HepG2 (cell line): ENCODE measurements at regions not wholly inside any gene's neighbourhood (a gene's known extent, or its start where the extent isn't known, plus 50 kb on each side); places are given as distances from the start of the nearest gene placed in this dataset.

Source experiments
- ATAC-seq: fragments of 200-7000 bp; cut with Tn5 transposase; 3 replicates; pipeline ENCODE4 v1.9.1; 2020; ENCODE audit warnings: mild to moderate bottlenecking, moderate library complexity
- BruUV-seq: library from RNA; stranded (reverse); fragments of 400-500 nt; replicated peaks from 2 replicates; lab custom pipeline; 2021; lab: Mats Ljungman, UMichigan
- CTCF ChIA-PET: fragments of 300-600 bp; formaldehyde crosslinking; extraction: SDS; loops from one replicate; lab custom pipeline; 2021; ENCODE audit warnings: low total read pairs, inconsistent platforms, low intra/inter-chr PET ratio; lab: Yijun Ruan, JAX
- POLR2A ChIA-PET: fragments of 350-600 bp; sonication (Branson Sonifier 250); formaldehyde crosslinking; loops from one replicate; lab custom pipeline; 2020; ENCODE audit warnings: antibody characterized with exemption, inconsistent platforms; lab: Yijun Ruan, JAX
- DNase-seq: peaks from one replicate; pipeline ENCODE4 v3.0.0-alpha.2; 2015; ENCODE audit warnings: low spot score
- FAIRE-seq: peaks from 3 replicates; lab custom pipeline; 2011; peaks lifted over from hg19 to GRCh38; lab: Jason Lieb, UNC
- H2AFZ ChIP-seq: one replicate; pipeline ENCODE4 v1.6.1; 2011; ENCODE audit warnings: low read length, inconsistent platforms
- H3K27ac ChIP-seq: fragments of 300-600 bp; 3 replicates; pipeline ENCODE4 v1.8.0; 2011; ENCODE audit warnings: mixed run types, mild to moderate bottlenecking, mixed read lengths, low read length, inconsistent platforms; ENCODE audit not compliant: insufficient read depth; ENCODE audit errors: extremely low read length
- H3K27me3 ChIP-seq, 2 experiments: fragments of 200-600 bp in 1 of 2; 2 replicates in 1 of 2; 3 replicates in 1 of 2; pipeline versions ENCODE4 v1.6.0 to v1.8.0; 2011; ENCODE audit warnings: low read length in 2 of 2, mild to moderate bottlenecking in 2 of 2, moderate library complexity in 2 of 2, inconsistent platforms in 1 of 2; ENCODE audit not compliant: insufficient read depth in 2 of 2, control insufficient read depth in 1 of 2
- H3K36me3 ChIP-seq, 2 experiments: fragments of 200-600 bp in 1 of 2; replicated peaks in 1 of 2; 2 replicates in 1 of 2; 3 replicates in 1 of 2; pipeline versions ENCODE4 v1.5.1 to v1.8.0; 2011; ENCODE audit warnings: low read length in 2 of 2, inconsistent platforms in 1 of 2; ENCODE audit not compliant: insufficient read depth in 2 of 2, control insufficient read depth in 1 of 2
- H3K4me1 ChIP-seq: 2 replicates; pipeline ENCODE4 v1.5.1; 2012; ENCODE audit warnings: low read length, inconsistent platforms; ENCODE audit not compliant: insufficient read depth
- H3K4me2 ChIP-seq: 2 replicates; pipeline ENCODE4 v1.6.0; 2011; ENCODE audit warnings: low read depth, low read length, inconsistent platforms
- H3K4me3 ChIP-seq, 3 experiments: fragments of 200-600 bp in 1 of 3; sonication (generic), shearing (Covaris generic) in 1 of 3; replicated peaks in 1 of 3; 2 replicates each; pipeline ENCODE4 v1.5.1; 2011 to 2016; ENCODE audit warnings: low read length in 3 of 3, inconsistent platforms in 2 of 3, low read depth in 2 of 3, mild to moderate bottlenecking in 2 of 3, control low read depth in 1 of 3, mixed read lengths in 1 of 3; ENCODE audit not compliant: insufficient read depth in 1 of 3
- H3K79me2 ChIP-seq: one replicate; pipeline ENCODE4 v1.6.1; 2011; ENCODE audit warnings: low read length, inconsistent platforms; ENCODE audit not compliant: insufficient read depth
- H3K9ac ChIP-seq: 2 replicates; pipeline ENCODE4 v1.6.0; 2011; ENCODE audit warnings: mild to moderate bottlenecking, low read depth, low read length, inconsistent platforms; ENCODE audit not compliant: insufficient read depth
- H3K9me3 ChIP-seq: 2 replicates; pipeline ENCODE4 v1.5.1; 2012; ENCODE audit warnings: mild to moderate bottlenecking, low read length
- H4K20me1 ChIP-seq: 2 replicates; pipeline ENCODE4 v1.6.0; 2011; ENCODE audit warnings: inconsistent platforms, mild to moderate bottlenecking, low read length, moderate library complexity; ENCODE audit not compliant: insufficient read depth
- CBFB ChIP-seq: sonication (generic); formaldehyde crosslinking; IDR thresholded peaks from 2 replicates; pipeline ENCODE4 v1.4.0; 2020; ENCODE audit warnings: missing genetic modification reagents
- DPF2 ChIP-seq: sonication (generic); formaldehyde crosslinking; IDR thresholded peaks from 2 replicates; pipeline ENCODE4 v1.4.0; 2020; ENCODE audit warnings: mild to moderate bottlenecking, low read depth, missing genetic modification reagents, borderline replicate concordance
- IRF9 ChIP-seq: sonication (generic); formaldehyde crosslinking; IDR thresholded peaks from 2 replicates; pipeline ENCODE4 v1.8.0; 2022; ENCODE audit warnings: missing genetic modification reagents, mild to moderate bottlenecking, borderline replicate concordance
- KDM2A ChIP-seq: sonication (generic); formaldehyde crosslinking; IDR thresholded peaks from 2 replicates; pipeline ENCODE4 v1.4.0; 2020; ENCODE audit warnings: low read depth, missing genetic modification reagents, borderline replicate concordance
- XRCC5 ChIP-seq: fragments of 200-400 bp; formaldehyde crosslinking; optimal IDR thresholded peaks from 2 replicates; pipeline ENCODE3; 2017; ENCODE audit warnings: mild to moderate bottlenecking, low read length
- ZMYM3 ChIP-seq: sonication (generic); formaldehyde crosslinking; IDR thresholded peaks from 2 replicates; pipeline ENCODE4 v1.5.1; 2020; ENCODE audit warnings: mild to moderate bottlenecking, missing genetic modification reagents
- ZNF230 ChIP-seq: sonication (generic); formaldehyde crosslinking; IDR thresholded peaks from 2 replicates; pipeline ENCODE4 v1.4.0; 2020; ENCODE audit warnings: mild to moderate bottlenecking, missing genetic modification reagents
- ZNF274 ChIP-seq: sonication (generic); formaldehyde crosslinking; IDR thresholded peaks from 2 replicates; pipeline ENCODE4 v1.5.1; 2020; ENCODE audit warnings: mild to moderate bottlenecking, missing genetic modification reagents
- ZNF337 ChIP-seq: sonication (generic); formaldehyde crosslinking; IDR thresholded peaks from 2 replicates; pipeline ENCODE4 v1.5.1; 2020; ENCODE audit warnings: missing genetic modification reagents, low read depth, mild to moderate bottlenecking, borderline replicate concordance
- ZNF33A ChIP-seq: sonication (generic); formaldehyde crosslinking; IDR thresholded peaks from 2 replicates; pipeline ENCODE4 v1.5.1; 2020; ENCODE audit warnings: missing genetic modification reagents, mild to moderate bottlenecking, moderate library complexity, borderline replicate concordance
- ZNF350 ChIP-seq: sonication (generic); formaldehyde crosslinking; IDR thresholded peaks from 2 replicates; pipeline ENCODE4 v1.4.0; 2020; ENCODE audit warnings: mild to moderate bottlenecking, low read depth, missing genetic modification reagents, borderline replicate concordance
- ZNF547 ChIP-seq: sonication (generic); formaldehyde crosslinking; IDR thresholded peaks from 2 replicates; pipeline ENCODE4 v1.5.1; 2020; ENCODE audit warnings: mild to moderate bottlenecking, missing genetic modification reagents
- ZNF740 ChIP-seq: sonication (generic); formaldehyde crosslinking; IDR thresholded peaks from 2 replicates; pipeline ENCODE4 v1.4.0; 2020; ENCODE audit warnings: missing genetic modification reagents
- WGBS: methylation state at CpG from one replicate; pipeline ENCODE4 v1.1.6; 2017; ENCODE audit warnings: low lambda C conversion rate; 5-methylcytosine and 5-hydroxymethylcytosine counted together
- in situ Hi-C: cut with HindIII; loops from 2 replicates; pipeline ENCODE4 v1.10.0; 2017; ENCODE audit warnings: low pct_unique_long_range_greater_than_20kb; ENCODE audit not compliant: extremely low pct_ligation_motif_present
- intact Hi-C: fragments of 100-400 bp; cut with micrococcal nuclease; formaldehyde crosslinking; loops from one replicate; pipeline ENCODE4 v1.10.0; 2022; ENCODE audit not compliant: unreplicated experiment
- TF ChIP-seq, protein P1 (sequence below): conservative IDR thresholded peaks from 2 replicates; pipeline ENCODE4 v1.6.1; 2018; ENCODE audit warnings: missing genetic modification reagents
- TF ChIP-seq, protein P2 (sequence below): IDR thresholded peaks from 2 replicates; pipeline ENCODE4 v1.6.1; 2016
- TF ChIP-seq, protein P3 (sequence below): sonication (generic); formaldehyde crosslinking; IDR thresholded peaks from 2 replicates; pipeline ENCODE4 v1.4.0; 2020; ENCODE audit warnings: missing genetic modification reagents, borderline replicate concordance
- TF ChIP-seq, protein P4 (sequence below): sonication (generic); formaldehyde crosslinking; IDR thresholded peaks from 2 replicates; pipeline ENCODE4 v1.4.0; 2020; ENCODE audit warnings: missing genetic modification reagents

GRCh38 chr6:156634951-156635371 lies 142.2 kb upstream of the ARID1B start:
- CTCF ChIA-PET, result no interaction called here
- in situ Hi-C loops, result no loop called here
- 79% methylated on average over 9 of the region's 9 CpGs for WGBS
- intact Hi-C loops, result no loop called here
- peaks cover 11% of the 10 kb centered on the region for H3K4me1 ChIP-seq
- no peak for ATAC-seq
- H2AFZ ChIP-seq, result no peak overlapping the region
- no peaks in the 10 kb centered on the region for H3K36me3 ChIP-seq
- no peaks in the 10 kb centered on the region for H4K20me1 ChIP-seq
- H3K4me3 ChIP-seq, result no peak overlapping the region
- no peak overlapping the region for H3K4me2 ChIP-seq
- H3K79me2 ChIP-seq, result no peaks in the 10 kb centered on the region
- no peaks in the 10 kb centered on the region; a peak in 1 of 5 replicates for H3K27me3 ChIP-seq
- no peaks in the 10 kb centered on the region for H3K9me3 ChIP-seq
- no TSS peak for BruUV-seq
- POLR2A ChIA-PET, result no interaction called here
- H3K9ac ChIP-seq, result no peak overlapping the region
- DNase-seq, result no peak
- no peak for FAIRE-seq
- H3K27ac ChIP-seq, result no peak overlapping the region
- TF ChIP-seq, protein P1, sequence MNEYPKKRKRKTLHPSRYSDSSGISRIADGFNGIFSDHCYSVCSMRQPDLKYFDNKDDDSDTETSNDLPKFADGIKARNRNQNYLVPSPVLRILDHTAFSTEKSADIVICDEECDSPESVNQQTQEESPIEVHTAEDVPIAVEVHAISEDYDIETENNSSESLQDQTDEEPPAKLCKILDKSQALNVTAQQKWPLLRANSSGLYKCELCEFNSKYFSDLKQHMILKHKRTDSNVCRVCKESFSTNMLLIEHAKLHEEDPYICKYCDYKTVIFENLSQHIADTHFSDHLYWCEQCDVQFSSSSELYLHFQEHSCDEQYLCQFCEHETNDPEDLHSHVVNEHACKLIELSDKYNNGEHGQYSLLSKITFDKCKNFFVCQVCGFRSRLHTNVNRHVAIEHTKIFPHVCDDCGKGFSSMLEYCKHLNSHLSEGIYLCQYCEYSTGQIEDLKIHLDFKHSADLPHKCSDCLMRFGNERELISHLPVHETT (CRISPR knock-in tag), result no peak
- TF ChIP-seq ZNF337 (no peak), ZNF33A (no peak), ZNF740 (no peak), ZNF230 (CRISPR knock-in tag) (no peak), ZNF350 (no peak), CBFB (CRISPR knock-in tag) (no peak), KDM2A (no peak), ZNF274 (no peak), ZNF547 (CRISPR knock-in tag) (no peak), XRCC5 (no peak), DPF2 (no peak), IRF9 (no peak), ZMYM3 (CRISPR knock-in tag) (no peak)
- TF ChIP-seq, protein P2, sequence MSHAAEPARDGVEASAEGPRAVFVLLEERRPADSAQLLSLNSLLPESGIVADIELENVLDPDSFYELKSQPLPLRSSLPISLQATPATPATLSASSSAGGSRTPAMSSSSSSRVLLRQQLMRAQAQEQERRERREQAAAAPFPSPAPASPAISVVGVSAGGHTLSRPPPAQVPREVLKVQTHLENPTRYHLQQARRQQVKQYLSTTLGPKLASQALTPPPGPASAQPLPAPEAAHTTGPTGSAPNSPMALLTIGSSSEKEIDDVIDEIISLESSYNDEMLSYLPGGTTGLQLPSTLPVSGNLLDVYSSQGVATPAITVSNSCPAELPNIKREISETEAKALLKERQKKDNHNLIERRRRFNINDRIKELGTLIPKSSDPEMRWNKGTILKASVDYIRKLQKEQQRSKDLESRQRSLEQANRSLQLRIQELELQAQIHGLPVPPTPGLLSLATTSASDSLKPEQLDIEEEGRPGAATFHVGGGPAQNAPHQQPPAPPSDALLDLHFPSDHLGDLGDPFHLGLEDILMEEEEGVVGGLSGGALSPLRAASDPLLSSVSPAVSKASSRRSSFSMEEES (CRISPR knock-in tag), result no peak
- TF ChIP-seq, protein P3, sequence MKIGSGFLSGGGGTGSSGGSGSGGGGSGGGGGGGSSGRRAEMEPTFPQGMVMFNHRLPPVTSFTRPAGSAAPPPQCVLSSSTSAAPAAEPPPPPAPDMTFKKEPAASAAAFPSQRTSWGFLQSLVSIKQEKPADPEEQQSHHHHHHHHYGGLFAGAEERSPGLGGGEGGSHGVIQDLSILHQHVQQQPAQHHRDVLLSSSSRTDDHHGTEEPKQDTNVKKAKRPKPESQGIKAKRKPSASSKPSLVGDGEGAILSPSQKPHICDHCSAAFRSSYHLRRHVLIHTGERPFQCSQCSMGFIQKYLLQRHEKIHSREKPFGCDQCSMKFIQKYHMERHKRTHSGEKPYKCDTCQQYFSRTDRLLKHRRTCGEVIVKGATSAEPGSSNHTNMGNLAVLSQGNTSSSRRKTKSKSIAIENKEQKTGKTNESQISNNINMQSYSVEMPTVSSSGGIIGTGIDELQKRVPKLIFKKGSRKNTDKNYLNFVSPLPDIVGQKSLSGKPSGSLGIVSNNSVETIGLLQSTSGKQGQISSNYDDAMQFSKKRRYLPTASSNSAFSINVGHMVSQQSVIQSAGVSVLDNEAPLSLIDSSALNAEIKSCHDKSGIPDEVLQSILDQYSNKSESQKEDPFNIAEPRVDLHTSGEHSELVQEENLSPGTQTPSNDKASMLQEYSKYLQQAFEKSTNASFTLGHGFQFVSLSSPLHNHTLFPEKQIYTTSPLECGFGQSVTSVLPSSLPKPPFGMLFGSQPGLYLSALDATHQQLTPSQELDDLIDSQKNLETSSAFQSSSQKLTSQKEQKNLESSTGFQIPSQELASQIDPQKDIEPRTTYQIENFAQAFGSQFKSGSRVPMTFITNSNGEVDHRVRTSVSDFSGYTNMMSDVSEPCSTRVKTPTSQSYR (CRISPR knock-in tag), result no peak
- TF ChIP-seq, protein P4, sequence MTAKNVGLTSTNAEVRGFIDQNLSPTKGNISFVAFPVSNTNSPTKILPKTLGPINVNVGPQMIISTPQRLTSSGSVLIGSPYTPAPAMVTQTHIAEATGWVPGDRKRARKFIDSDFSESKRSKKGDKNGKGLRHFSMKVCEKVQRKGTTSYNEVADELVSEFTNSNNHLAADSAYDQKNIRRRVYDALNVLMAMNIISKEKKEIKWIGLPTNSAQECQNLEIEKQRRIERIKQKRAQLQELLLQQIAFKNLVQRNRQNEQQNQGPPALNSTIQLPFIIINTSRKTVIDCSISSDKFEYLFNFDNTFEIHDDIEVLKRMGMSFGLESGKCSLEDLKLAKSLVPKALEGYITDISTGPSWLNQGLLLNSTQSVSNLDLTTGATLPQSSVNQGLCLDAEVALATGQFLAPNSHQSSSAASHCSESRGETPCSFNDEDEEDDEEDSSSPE (CRISPR knock-in tag), result no peak
